H1 (cell line): ENCODE measurements at regions not wholly inside any gene's neighbourhood (a gene's known extent, or its start where the extent isn't known, plus 50 kb on each side); places are given as distances from the start of the nearest gene placed in this dataset.

Source experiments
- EZH2 ChIP-seq: fragments of 200-600 bp; sonication (generic); IDR thresholded peaks from 2 replicates; pipeline ENCODE4 v1.7.1; 2012; ENCODE audit warnings: low read depth, mild to moderate bottlenecking, moderate library complexity, low read length, inconsistent platforms; ENCODE audit not compliant: severe bottlenecking
- RAD21 ChIP-seq, 2 experiments: IDR thresholded peaks in 1 of 2; conservative IDR thresholded peaks in 1 of 2; 2 replicates each; pipeline ENCODE4 v1.6.1; 2011; ENCODE audit warnings: low read depth in 2 of 2, low read length in 2 of 2, improper control_type of control experiment in 1 of 2, inconsistent platforms in 1 of 2, mild to moderate bottlenecking in 1 of 2, moderate library complexity in 1 of 2
- RFX5 ChIP-seq: IDR thresholded peaks from 2 replicates; pipeline ENCODE4 v1.6.1; 2011; ENCODE audit warnings: low read depth, low read length, improper control_type of control experiment, borderline replicate concordance
- SP2 ChIP-seq: IDR thresholded peaks from 2 replicates; pipeline ENCODE4 v1.6.1; 2012; ENCODE audit warnings: mild to moderate bottlenecking, low read length, inconsistent platforms
- YY1 ChIP-seq: IDR thresholded peaks from 2 replicates; pipeline ENCODE4 v1.6.1; 2011; ENCODE audit warnings: low read depth, mild to moderate bottlenecking, low read length
- TF ChIP-seq, protein P1 (sequence below), 3 experiments: IDR thresholded peaks; 1 replicate in 2 of 3; 2 replicates in 1 of 3; pipeline versions ENCODE4 v1.5.1 to v1.6.1; 2011; ENCODE audit warnings: low read length in 3 of 3, mild to moderate bottlenecking in 3 of 3, inconsistent platforms in 2 of 3, low read depth in 1 of 3, moderate library complexity in 1 of 3; ENCODE audit not compliant: insufficient read depth in 1 of 3; ENCODE audit errors: control extremely low read depth in 1 of 3

DNA sequence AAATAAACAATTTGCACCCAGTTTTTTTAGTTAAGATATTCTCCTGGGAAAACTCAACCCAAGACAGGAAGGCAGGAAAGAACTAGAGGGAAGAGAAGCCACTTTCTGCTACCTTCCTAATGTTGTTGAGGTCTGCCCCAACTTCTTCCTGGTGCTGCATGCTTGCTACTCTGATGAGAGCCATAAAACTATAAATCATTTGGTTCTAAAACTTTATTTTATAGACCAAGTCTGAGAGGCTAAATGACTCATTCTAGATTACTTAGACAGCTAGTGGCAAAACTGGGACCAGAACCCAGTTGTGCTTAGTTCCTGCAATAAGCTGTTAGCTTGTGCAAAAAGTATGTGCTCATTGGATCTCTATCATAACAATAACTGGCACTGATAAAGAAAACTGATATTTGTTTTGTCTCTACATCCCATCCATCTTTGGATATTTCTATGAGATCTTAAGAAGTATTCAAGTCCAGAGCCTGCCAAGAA is 344.9 kb upstream of the SLC14A2 start:
- TF ChIP-seq RAD21 (IDR thresholded peaks at IDR 0.05 in 1 of 2, conservative IDR thresholded peaks at IDR 0.05 in 1 of 2; ENCODE audit: low read depth in 2 of 2, low read length in 2 of 2): no peak
- TF ChIP-seq RFX5: no peak
- no peak for TF ChIP-seq SP2
- TF ChIP-seq, protein P1, sequence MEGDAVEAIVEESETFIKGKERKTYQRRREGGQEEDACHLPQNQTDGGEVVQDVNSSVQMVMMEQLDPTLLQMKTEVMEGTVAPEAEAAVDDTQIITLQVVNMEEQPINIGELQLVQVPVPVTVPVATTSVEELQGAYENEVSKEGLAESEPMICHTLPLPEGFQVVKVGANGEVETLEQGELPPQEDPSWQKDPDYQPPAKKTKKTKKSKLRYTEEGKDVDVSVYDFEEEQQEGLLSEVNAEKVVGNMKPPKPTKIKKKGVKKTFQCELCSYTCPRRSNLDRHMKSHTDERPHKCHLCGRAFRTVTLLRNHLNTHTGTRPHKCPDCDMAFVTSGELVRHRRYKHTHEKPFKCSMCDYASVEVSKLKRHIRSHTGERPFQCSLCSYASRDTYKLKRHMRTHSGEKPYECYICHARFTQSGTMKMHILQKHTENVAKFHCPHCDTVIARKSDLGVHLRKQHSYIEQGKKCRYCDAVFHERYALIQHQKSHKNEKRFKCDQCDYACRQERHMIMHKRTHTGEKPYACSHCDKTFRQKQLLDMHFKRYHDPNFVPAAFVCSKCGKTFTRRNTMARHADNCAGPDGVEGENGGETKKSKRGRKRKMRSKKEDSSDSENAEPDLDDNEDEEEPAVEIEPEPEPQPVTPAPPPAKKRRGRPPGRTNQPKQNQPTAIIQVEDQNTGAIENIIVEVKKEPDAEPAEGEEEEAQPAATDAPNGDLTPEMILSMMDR (IDR thresholded peaks at IDR 0.05; ENCODE audit: control extremely low read depth in 1 of 3, insufficient read depth in 1 of 3, low read depth in 1 of 3, low read length in 3 of 3): no peak
- no peak for TF ChIP-seq YY1
- TF ChIP-seq EZH2: no peak
